ENCODE measurements at regions not wholly inside any gene's neighbourhood (a gene's known extent, or its start where the extent isn't known, plus 50 kb on each side); places are given as distances from the start of the nearest gene placed in this dataset.
"Not testable (repeated sequence)": the region's sequence is repeated elsewhere in the genome, so short reads cannot be mapped to it uniquely, and the experiment has no call there.

GRCh38 chr19:30276011-30276882, 95.9 kb upstream of the ZNF536 start:
- DNase-seq (ENCODE audit: low read depth): no peak

DNA sequence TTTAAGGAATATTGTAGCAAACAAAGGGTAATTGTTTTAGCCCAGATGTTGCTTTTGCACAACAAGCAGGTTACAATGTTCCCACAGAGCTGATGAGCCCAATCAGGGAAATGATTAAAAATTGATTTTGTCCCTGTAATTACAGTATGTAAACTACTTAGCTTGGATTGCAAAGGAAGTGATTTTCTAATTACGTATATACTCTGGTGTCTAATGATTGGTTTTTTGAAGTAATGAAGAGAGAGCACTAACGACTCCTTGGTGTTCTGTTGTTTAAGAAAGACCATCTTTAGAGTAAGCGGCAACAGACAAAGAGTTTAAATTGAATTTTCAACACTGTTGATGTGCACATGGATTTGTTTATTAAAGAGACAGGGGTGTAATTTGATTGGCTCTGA, 95.3 kb upstream of the ZNF536 start:
- no peak for DNase-seq (ENCODE audit: low read depth)

GRCh38 chr19:30277941-30278881, 94.0 kb upstream of the ZNF536 start:
- no peak for DNase-seq (ENCODE audit: low read depth)

GRCh38 chr19:30278882-30279254, 93.3 kb upstream of the ZNF536 start:
- DNase-seq (ENCODE audit: low read depth): no peak

DNA sequence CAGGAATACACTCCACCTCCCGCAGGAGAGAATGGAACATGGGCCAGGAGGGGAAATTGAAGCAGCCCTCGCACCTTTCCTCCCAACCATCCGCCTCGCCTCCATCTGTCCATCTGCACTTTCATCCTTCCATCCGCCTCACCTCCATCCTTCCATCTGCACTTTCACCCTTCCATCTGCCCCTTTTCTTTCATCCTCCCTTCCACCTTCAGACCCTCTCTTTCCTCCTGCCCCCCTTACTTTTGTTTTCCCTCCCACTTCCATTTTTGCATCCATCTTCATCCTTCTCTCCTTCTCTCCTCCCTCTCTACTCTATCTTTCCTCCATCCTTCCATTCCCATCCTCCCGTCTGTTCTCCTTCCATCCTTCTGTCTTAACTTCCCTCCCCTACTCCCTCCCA, 92.2 kb upstream of the ZNF536 start:
- DNase-seq (ENCODE audit: low read depth): no peak

GRCh38 chr19:30281906-30282305, 90.3 kb upstream of the ZNF536 start:
- no peak for DNase-seq (ENCODE audit: low read depth)

- no peak for DNase-seq (ENCODE audit: low read depth)
These were observed 88.6 kb upstream of the ZNF536 start for GRCh38 chr19:30283556-30283955.

- DNase-seq (ENCODE audit: low read depth): no peak
These were observed 88.0 kb upstream of the ZNF536 start for GRCh38 chr19:30284209-30284608.

- no peak for DNase-seq (ENCODE audit: low read depth)
These were observed 87.3 kb upstream of the ZNF536 start for GRCh38 chr19:30284885-30285284.

DNA sequence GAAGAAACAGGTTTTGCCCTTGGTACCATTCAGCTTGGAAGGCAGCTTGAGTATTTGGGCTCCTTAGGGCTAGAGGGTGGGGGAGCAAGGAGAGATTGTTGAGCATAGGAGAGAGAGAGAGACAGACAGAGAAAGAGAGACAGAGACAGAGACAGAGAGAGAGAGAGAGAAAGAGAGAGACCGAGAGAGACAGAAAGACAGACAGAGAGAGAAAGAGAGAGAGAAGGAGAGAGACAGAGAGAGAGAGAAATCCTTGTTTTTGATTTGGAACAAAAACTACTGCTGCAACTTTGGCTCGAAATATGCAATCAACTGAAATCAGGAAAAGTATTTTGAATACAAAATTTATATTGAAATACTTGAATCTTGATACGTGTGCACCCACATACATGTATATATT, 85.8 kb upstream of the ZNF536 start:
- DNase-seq (ENCODE audit: low read depth): no peak

DNA sequence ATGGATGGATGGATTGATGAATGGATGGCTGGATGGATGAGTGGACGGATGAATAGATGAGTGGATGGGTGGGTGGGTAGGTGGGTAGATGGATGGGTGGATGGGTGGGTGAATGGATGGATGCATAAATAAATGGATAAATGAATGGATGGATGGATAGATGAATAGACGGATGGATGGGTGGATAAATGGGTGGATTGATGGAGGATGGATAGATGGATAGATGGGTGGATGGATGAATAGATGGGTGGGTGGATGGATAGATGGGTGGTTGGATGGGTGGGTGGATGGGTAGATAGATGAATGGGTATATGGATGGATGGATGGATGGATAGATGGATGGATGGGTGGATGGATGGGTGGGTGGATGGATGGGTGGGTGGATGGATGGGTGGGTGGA, 84.9 kb upstream of the ZNF536 start:
- no peak for DNase-seq (ENCODE audit: low read depth)

GRCh38 chr19:30287973-30288372, 84.2 kb upstream of the ZNF536 start:
- DNase-seq (ENCODE audit: low read depth): no peak

DNA sequence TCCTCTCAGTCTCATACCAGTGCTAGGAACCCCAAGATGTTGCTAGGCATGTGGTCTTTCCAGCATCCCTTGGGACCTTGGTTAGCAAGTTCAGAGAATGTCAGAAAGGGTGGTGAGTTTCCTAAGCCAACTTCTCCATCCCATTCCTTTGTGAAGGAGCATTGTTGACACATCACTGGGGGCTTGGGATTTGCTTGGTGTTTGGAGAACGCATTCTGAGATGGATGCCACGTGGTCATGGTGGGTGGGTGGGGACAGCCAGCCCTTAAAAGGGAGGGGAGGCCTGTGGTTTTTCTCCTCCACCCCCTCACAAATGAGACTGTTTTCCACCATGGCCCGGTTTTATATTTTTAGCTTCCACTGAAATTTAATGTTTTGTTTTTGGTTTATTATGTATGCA, 83.3 kb upstream of the ZNF536 start:
- DNase-seq (ENCODE audit: low read depth): no peak

GRCh38 chr19:30289336-30289735, 82.8 kb upstream of the ZNF536 start:
- DNase-seq (ENCODE audit: low read depth): no peak

DNA sequence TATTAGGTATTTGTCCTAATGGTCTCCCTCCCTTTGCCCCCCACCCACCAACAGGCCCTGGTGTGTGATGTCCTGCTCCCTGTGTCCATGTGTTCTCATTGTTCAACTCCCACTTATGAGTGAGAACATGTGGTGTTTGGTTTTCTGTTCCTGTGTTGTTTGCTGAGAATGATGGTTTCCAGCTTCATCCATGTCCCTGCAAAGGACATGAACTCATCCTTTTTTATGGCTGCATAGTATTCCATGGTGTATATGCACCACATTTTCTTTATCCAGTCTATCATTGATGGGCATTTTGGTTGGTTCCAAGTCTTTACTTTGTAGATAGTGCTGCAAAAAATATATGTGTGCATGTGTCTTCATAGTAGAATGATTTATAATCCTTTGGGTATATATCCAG, 81.4 kb upstream of the ZNF536 start:
- not testable (repeated sequence) for DNase-seq (ENCODE audit: low read depth)

DNA sequence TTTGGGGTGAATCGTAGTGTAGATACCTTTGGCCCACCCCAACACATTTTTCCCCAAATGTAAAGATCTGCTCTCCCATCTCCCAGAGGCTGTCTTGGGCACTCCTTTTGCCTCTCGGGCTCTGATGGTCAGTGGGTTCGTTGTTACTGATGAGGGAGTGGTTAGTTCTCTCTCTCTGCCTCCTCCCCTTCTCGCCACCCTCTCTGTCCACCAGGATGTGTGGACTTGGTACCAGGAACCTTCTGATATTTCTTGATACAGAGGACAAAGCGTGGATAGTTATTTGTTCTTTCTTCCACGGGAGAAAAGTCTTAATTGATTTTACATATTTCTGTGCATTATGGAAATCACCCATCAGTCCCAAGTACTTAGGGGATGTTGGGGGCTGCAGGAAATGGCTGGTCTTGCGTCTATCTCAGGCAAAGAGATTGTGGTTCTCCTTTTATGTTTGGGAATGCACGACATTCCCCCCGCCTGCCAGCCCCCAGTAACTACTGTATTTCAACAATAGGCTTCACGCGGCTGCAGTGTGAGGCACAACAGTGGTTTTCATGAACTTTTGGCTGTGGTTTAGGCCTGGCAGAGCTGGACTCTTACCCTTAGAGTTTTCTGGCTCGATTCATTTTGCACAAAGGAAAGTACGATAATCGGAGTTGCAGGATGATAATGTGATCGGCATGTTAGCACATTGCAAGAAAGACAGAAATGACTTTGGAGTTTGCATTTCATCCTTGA, 79.0 kb upstream of the ZNF536 start:
- DNase-seq (ENCODE audit: low read depth): no peak

DNA sequence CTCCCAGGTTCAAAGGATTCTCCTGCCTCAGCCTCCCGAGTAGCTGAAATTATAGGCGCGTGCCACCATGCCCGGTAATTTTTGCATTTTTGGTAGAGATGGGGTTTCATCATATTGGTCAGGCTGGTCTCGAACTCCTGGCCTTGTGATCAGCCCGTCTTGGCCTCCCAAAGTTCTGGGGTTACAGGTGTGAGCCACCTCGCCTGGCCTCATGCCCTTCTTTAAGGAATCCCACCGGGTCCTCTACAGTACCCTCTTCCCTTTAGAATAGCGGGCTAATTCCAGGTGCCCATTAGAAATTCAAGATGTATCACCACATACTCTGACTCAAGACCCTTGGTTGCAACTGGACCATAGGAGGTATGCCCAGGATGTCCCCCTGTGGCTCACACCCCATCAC, 74.2 kb upstream of the ZNF536 start:
- no peak for DNase-seq (ENCODE audit: low read depth)

DNA sequence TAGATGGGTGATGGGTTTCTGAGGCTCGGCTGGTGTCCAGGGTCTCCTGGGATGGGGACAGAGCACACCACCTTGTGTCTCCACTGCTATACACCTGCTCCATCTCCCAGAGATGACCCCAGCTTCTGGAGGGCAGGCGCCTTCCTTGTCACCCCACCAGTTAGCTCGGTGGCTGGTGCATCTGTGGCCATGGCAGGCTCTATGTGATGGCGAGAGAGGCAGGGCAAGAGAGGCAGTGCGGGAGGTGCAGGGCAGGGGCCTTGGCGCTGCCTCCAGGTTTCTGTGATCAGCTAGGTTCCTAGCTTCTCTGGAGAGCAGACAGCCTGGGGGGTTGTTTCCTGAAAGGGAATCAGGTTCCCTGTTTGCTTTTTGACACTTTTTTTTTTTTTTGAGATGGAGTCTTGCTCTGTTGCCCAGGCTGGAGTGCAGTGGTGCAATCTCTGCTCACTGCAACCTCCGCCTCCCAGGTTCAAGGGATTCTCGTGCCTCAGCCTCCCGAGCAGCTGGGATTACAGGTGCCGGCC, 69.0 kb upstream of the ZNF536 start:
- no peak for DNase-seq (ENCODE audit: low read depth)

- DNase-seq (ENCODE audit: low read depth): no peak
These were observed 67.6 kb upstream of the ZNF536 start for GRCh38 chr19:30304540-30304939.

- no peak for DNase-seq (ENCODE audit: low read depth)
These were observed 66.7 kb upstream of the ZNF536 start for GRCh38 chr19:30305346-30306060.

DNA sequence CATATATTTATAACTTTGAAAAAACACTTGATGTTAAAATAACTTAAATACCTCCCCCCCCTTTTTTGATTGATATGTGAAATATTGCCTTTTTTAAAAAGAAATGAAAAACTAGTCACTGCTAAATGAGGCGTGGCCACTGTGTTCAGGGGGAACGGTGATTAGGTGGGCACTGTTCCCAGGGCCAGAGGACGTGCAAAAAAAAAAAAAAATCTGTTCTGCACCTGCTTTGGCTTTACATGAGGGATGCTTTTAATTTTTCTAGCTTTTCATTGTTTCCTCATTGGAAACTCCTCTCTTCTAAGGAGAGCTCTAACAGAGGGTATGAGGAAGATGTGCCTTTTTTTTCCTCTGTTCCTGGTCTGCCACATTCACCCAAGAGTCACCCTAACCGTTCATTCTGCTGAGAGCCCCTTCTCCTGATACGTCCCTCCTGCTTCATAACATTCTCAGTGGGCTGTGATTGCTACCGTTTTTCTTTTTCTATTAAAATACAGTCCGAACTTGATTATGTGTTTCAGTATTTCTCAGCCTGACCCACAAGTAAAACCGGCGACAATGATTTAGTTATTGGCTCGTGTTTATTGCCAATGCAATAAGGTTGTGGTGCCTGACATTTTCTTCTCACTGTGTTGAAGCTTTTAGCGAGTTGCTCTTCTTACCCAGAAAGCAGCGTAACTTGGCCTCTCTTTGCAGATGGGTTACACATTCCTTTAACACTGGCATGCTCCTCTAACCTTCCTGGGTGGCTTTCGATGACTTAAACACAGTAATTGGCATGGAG, 64.8 kb upstream of the ZNF536 start:
- DNase-seq (ENCODE audit: low read depth): no peak
